IPS-15b (cell line): ENCODE measurements at regions not wholly inside any gene's neighbourhood (a gene's known extent, or its start where the extent isn't known, plus 50 kb on each side); places are given as distances from the start of the nearest gene placed in this dataset.
"Not testable (repeated sequence)": the region's sequence is repeated elsewhere in the genome, so short reads cannot be mapped to it uniquely, and the experiment has no call there.

Source experiments
- H3K27me3 ChIP-seq: one replicate; pipeline ENCODE4 v1.6.1; 2013; ENCODE audit warnings: low read length; ENCODE audit not compliant: control insufficient read depth, insufficient read depth
- H3K36me3 ChIP-seq: one replicate; pipeline ENCODE4 v1.6.1; 2013; ENCODE audit warnings: low read length; ENCODE audit not compliant: control insufficient read depth, insufficient read depth
- H3K4me1 ChIP-seq: one replicate; pipeline ENCODE4 v1.6.1; 2013; ENCODE audit warnings: mild to moderate bottlenecking, low read length; ENCODE audit not compliant: control insufficient read depth, insufficient read depth
- H3K4me3 ChIP-seq: one replicate; pipeline ENCODE4 v1.5.1; 2013; ENCODE audit warnings: low read depth, low read length
- H3K9ac ChIP-seq: one replicate; pipeline ENCODE4 v1.6.1; 2013; ENCODE audit warnings: low read depth, mild to moderate bottlenecking, low read length
- H3K9me3 ChIP-seq: one replicate; pipeline ENCODE4 v1.6.1; 2013; ENCODE audit warnings: mild to moderate bottlenecking, low read length; ENCODE audit not compliant: control insufficient read depth, insufficient read depth

- no peaks in the 10 kb centered on the region for H3K36me3 ChIP-seq
- H3K27me3 ChIP-seq: no peaks in the 10 kb centered on the region
- H3K9me3 ChIP-seq: no peaks in the 10 kb centered on the region
- no peak overlapping the region for H3K9ac ChIP-seq
- no peak overlapping the region for H3K4me3 ChIP-seq
- H3K4me1 ChIP-seq: no peaks in the 10 kb centered on the region
These were observed 343.7 kb upstream of the SOX9 start for GRCh38 chr17:71777048-71777640.

- no peak overlapping the region for H3K9ac ChIP-seq
- H3K27me3 ChIP-seq: no peaks in the 10 kb centered on the region
- H3K9me3 ChIP-seq: no peaks in the 10 kb centered on the region
- no peaks in the 10 kb centered on the region for H3K4me1 ChIP-seq
- no peaks in the 10 kb centered on the region for H3K36me3 ChIP-seq
- no peak overlapping the region for H3K4me3 ChIP-seq
These were observed 341.3 kb upstream of the SOX9 start for GRCh38 chr17:71779482-71779881.

- H3K9me3 ChIP-seq: no peaks in the 10 kb centered on the region
- H3K36me3 ChIP-seq: no peaks in the 10 kb centered on the region
- H3K4me3 ChIP-seq: no peak overlapping the region
- H3K27me3 ChIP-seq: no peaks in the 10 kb centered on the region
- no peak overlapping the region for H3K9ac ChIP-seq
- H3K4me1 ChIP-seq: no peaks in the 10 kb centered on the region
These were observed 340.2 kb upstream of the SOX9 start for GRCh38 chr17:71780596-71780995.

GRCh38 chr17:71782021-71782420 lies 338.8 kb upstream of the SOX9 start:
- not testable (repeated sequence) for H3K4me3 ChIP-seq, H3K27me3 ChIP-seq, H3K36me3 ChIP-seq, H3K4me1 ChIP-seq, H3K9ac ChIP-seq, H3K9me3 ChIP-seq

GRCh38 chr17:71790791-71791190 lies 330.0 kb upstream of the SOX9 start:
- no peaks in the 10 kb centered on the region for H3K36me3 ChIP-seq

GRCh38 chr17:71791311-71791710 lies 329.5 kb upstream of the SOX9 start:
- Histone ChIP-seq H3K4me1 (peaks cover 2% of the 10 kb centered on the region), H3K36me3 (no peaks in the 10 kb centered on the region), H3K27me3 (no peaks in the 10 kb centered on the region), H3K9me3 (no peaks in the 10 kb centered on the region), H3K4me3 (no peak overlapping the region), H3K9ac (no peak overlapping the region)

More at GRCh38 chr17:71790791-71791190, 330.0 kb upstream of the SOX9 start:
- no peak overlapping the region for H3K9ac ChIP-seq
- no peak overlapping the region for H3K4me3 ChIP-seq
- H3K9me3 ChIP-seq: no peaks in the 10 kb centered on the region
- H3K4me1 ChIP-seq: peaks cover 2% of the 10 kb centered on the region
- no peaks in the 10 kb centered on the region for H3K27me3 ChIP-seq

GRCh38 chr17:71792966-71793365 lies 327.9 kb upstream of the SOX9 start:
- H3K27me3 ChIP-seq: no peaks in the 10 kb centered on the region
- H3K36me3 ChIP-seq: no peaks in the 10 kb centered on the region
- no peak overlapping the region for H3K4me3 ChIP-seq
- no peak overlapping the region for H3K9ac ChIP-seq
- H3K9me3 ChIP-seq: no peaks in the 10 kb centered on the region
- peaks cover 2% of the 10 kb centered on the region for H3K4me1 ChIP-seq

GRCh38 chr17:71793518-71793917 lies 327.3 kb upstream of the SOX9 start:
- no peaks in the 10 kb centered on the region for H3K9me3 ChIP-seq
- H3K9ac ChIP-seq: no peak overlapping the region
- no peaks in the 10 kb centered on the region for H3K27me3 ChIP-seq
- no peak overlapping the region for H3K4me3 ChIP-seq
- H3K36me3 ChIP-seq: no peaks in the 10 kb centered on the region
- H3K4me1 ChIP-seq: peaks cover 2% of the 10 kb centered on the region

GRCh38 chr17:71798701-71799100 lies 322.1 kb upstream of the SOX9 start:
- Histone ChIP-seq H3K27me3 (no peaks in the 10 kb centered on the region), H3K4me1 (no peaks in the 10 kb centered on the region), H3K9me3 (no peaks in the 10 kb centered on the region), H3K36me3 (no peaks in the 10 kb centered on the region), H3K9ac (no peak overlapping the region), H3K4me3 (no peak overlapping the region)

- no peaks in the 10 kb centered on the region for H3K27me3 ChIP-seq
- no peak overlapping the region for H3K4me3 ChIP-seq
- no peaks in the 10 kb centered on the region for H3K36me3 ChIP-seq
- no peaks in the 10 kb centered on the region for H3K9me3 ChIP-seq
- H3K4me1 ChIP-seq: no peaks in the 10 kb centered on the region
- no peak overlapping the region for H3K9ac ChIP-seq
These were observed 321.2 kb upstream of the SOX9 start for GRCh38 chr17:71799657-71800056.

- H3K9ac ChIP-seq: no peak overlapping the region
- H3K4me3 ChIP-seq: no peak overlapping the region
- H3K9me3 ChIP-seq: no peaks in the 10 kb centered on the region
- H3K27me3 ChIP-seq: no peaks in the 10 kb centered on the region
- no peaks in the 10 kb centered on the region for H3K36me3 ChIP-seq
- H3K4me1 ChIP-seq: no peaks in the 10 kb centered on the region
These were observed 319.5 kb upstream of the SOX9 start for GRCh38 chr17:71801301-71801700.

GRCh38 chr17:71802663-71803062 lies 318.2 kb upstream of the SOX9 start:
- H3K27me3 ChIP-seq: no peaks in the 10 kb centered on the region
- no peaks in the 10 kb centered on the region for H3K4me1 ChIP-seq
- no peak overlapping the region for H3K9ac ChIP-seq

More at GRCh38 chr17:71802663-71803062, 318.2 kb upstream of the SOX9 start:
- no peak overlapping the region for H3K4me3 ChIP-seq
- no peaks in the 10 kb centered on the region for H3K36me3 ChIP-seq
- H3K9me3 ChIP-seq: no peaks in the 10 kb centered on the region
